ENCODE measurements at regions not wholly inside any gene's neighbourhood (a gene's known extent, or its start where the extent isn't known, plus 50 kb on each side); places are given as distances from the start of the nearest gene placed in this dataset.

GRCh38 chr2:226680719-226681118 is 118.9 kb downstream of the IRS1 start:
- no peak for DNase-seq (ENCODE audit: low read depth in 2 of 2)

DNA sequence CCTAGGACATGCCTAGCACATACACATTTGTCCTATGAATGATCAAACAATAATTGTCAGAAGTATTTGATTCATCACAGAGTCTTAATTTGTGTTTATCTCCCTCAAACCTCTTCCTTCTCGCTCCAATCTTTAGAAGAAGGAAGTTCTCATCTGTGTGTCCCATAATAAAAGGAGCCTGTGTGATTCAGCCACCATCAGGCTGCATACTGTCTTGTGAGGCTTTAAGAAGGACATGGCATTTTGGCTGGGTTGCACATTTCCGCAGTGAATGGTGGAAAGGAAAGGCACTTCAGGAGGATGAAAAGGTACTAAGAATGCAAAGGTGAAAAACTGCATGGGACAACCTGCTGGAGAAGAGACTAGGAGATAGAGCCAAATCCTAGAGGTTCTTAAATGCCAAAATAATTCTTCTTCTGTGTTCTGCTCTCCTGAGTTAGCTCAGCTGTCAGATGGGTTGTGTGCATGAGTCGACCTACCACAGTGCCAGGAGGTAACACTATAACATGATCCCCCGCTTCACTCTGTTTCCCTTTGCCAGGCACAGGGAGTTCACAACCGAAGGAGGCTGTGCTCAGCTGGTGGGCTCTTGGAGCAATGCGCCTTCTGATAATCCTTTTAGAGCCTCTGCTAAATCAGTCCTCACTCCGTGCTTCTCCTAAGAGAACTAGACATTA is 120.1 kb downstream of the IRS1 start:
- DNase-seq (ENCODE audit: low read depth in 2 of 2), result no peak

DNA sequence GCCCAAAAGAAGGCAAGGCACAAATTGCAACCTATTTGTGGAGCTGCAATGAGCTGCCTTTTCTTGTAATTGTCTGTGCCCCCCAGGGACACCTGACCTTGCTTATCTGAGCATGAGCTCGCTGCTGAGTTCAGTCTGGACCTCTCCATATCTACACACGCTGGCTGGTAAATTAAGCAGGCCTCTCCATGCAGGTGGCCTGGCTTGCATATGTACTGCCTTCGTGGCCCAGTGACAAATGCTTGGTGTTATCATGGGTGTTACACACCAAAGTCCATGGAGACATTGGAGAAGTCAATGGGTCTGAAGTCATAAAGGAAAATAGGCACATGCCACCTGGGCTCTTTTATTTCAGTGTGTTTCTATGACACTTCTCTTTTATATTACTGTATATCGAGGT is 121.2 kb downstream of the IRS1 start:
- no peak for DNase-seq (ENCODE audit: low read depth in 2 of 2)

DNA sequence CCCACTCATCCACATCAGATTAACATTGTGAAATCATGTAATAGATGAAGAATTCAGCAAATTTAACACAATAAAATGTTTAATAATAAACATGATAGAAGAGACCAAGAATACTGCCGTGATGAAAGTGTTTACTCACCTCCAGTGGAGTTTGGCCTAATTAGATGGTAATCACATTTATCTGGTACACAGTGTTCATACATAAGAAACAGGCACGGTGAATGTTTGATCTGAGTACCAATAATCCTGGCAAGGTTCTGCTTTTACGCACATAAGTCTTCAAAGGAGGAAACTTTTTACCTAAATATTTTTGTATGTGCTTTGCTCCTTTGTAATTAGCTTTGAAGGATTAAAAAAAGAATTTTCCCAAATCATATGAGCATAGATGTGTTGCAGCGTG is 122.5 kb downstream of the IRS1 start:
- DNase-seq (ENCODE audit: low read depth in 2 of 2), result no peak

- DNase-seq (ENCODE audit: low read depth in 2 of 2), result no peak
Measured at GRCh38 chr2:226676618-226677017, 123.0 kb downstream of the IRS1 start.

GRCh38 chr2:226674123-226674522 is 125.5 kb downstream of the IRS1 start:
- no peak for DNase-seq (ENCODE audit: low read depth in 2 of 2)

- DNase-seq (ENCODE audit: low read depth in 2 of 2), result no peak
Measured at GRCh38 chr2:226673314-226673723, 126.3 kb downstream of the IRS1 start.

GRCh38 chr2:226671141-226671676 is 128.4 kb downstream of the IRS1 start:
- no peak for DNase-seq (ENCODE audit: low read depth in 2 of 2)

DNA sequence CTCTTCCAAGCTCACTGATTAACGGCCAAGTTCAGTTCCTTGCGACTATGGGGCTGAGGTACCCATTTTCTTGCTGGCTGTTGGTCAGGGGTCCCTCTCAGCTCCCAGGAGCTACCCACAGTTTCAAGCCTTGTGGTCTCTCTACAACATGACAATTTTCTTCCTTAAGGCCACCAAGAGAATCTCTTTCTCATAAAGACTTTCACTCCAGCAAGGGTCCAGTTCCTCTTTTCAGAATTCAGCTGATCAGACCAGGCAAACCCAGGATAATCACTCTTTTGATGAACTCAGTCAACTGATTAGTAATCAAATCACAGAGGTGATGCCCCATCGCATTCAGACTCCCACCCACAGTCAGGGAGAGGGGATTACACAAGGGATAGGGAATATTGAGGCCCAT is 129.7 kb downstream of the IRS1 start:
- no peak for DNase-seq (ENCODE audit: low read depth in 2 of 2)

DNA sequence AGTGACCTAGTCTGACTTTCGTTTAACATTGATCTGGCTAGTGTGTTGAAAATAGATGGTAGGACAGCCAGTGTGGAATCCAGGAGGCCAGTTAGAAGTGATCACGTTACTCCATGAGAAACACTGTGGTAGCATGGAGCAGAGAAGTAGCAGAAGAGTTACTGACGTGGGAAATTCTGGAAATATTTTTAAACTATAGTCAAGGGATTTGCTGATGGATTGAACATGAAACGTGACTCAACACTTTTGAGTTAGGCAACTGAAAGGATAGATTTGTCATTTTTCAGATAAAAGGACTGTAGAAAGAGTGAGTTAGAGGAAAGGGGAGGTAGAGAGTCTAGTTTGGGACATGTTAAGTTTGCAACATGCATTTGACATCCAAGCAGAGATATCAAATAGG is 130.4 kb downstream of the IRS1 start:
- DNase-seq (ENCODE audit: low read depth in 2 of 2), result no peak

- no peak for DNase-seq (ENCODE audit: low read depth in 2 of 2)
Measured at GRCh38 chr2:226667736-226668135, 131.9 kb downstream of the IRS1 start.

DNA sequence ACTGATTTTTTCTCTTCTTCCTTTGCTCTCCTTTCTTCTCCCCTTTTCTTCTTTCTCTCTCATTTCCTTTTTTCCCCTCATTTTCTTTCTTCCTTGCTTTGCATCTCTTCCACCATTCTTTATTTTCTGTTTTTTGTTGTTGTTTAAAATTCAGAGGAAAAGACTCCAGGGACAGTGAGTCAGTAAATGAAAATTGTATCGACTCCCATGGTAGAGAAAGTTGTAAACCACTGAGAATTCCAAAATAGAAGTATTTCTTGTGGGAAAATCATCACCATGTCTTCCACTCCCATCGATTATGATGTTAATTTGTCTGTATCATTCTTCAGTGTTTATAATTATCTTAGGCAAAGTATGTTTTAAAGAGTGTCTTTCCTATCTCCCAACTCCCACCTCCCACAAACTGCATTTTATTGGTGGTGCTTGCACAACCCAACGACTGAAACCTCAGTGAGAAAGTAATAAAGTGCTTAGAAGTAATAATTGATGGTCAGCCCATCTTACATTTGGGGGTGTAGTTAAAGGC is 134.3 kb downstream of the IRS1 start:
- DNase-seq (ENCODE audit: low read depth in 2 of 2), result no peak

DNA sequence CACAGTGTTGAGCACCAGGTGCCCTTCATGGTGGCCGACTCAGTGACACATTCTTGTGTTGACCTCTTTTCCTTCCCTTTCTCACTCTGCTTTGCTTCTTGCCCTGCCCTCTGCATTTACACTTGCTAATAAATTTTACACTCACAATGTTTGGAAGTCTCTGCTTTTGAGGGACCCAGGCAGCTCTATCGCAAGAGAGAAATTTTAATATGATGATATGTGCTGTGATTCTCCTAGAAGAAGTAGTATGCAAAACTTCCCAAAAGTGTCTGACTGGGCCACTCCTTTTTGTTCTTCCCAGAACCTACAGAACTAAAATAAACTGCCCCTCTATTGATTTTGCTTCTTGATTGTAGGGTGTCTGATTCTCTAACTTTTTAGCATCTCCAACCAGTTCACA is 135.0 kb downstream of the IRS1 start:
- no peak for DNase-seq (ENCODE audit: low read depth in 2 of 2)

DNA sequence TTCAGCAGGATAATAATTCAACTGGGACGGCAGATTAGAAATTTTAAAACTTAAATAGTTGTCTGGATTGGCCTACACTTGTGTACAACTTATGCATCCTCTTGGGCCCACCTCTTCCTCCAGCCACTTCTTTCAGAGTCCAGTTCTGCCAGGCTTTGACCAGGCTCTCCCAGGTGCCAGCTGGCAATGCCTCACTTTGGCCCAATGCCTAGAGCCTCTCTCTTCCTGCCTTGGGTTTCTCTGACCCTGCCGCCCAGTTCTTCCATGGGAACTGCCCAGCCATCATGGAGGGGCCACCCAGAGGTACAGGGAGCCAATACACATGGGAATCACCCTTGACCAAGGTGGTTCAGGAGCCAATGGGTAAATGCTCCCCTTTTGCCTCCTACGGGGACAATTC is 135.5 kb downstream of the IRS1 start:
- no peak for DNase-seq (ENCODE audit: low read depth in 2 of 2)

DNA sequence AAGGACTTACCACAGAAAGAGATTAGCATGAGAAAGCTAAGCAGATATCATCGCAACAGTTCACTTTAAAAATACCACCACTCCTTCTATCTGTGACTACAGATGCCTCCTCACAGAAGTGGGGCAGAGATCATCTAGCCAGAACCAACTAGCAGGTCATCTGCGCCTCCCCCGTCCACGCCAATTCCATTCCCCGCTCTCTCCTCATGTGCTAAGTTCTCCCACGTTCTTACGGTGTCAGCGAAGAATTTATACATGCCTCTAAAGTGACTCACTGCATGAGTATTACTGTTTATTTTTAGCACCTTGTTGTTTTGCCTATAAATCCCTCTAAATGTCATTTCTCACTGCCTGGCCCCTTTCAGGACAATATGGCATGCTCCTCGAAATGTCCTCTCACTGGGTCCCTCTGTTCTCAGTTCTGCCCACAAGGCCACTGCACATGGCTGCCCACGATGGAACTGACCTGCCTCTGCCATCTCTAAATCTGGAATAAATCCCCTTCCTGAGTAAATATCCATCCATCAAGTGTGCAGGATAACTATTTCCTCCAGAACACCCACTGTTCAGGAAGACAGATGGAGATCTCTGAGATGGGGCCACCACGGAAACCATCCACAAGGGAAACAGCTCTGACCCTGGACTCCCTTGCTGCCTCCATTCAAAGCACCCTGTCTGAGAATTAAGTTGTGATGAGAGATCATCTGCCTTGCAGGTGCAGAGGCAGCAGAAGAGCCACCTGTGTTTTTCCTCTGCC is 137.7 kb downstream of the IRS1 start:
- no peak for DNase-seq (ENCODE audit: low read depth in 2 of 2)

DNA sequence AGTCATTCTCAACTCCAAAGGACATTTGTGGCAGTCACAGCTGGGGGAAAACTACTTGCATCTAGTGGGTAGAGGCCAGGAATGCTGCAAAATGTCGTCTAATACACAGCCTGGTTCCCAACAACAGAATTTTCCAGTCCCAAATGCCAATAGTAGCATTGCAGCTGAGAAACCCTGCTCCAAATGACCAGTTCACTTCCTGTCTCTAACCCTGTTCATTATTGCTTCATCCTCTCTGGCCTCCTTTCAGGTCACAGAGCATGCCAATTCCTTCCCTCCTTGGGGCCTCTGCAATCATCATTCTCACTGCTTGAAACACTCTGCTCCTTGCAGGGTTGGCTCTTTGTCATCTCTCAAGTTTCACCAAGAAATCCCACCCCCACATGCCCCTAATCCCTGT is 139.1 kb downstream of the IRS1 start:
- no peak for DNase-seq (ENCODE audit: low read depth in 2 of 2)

GRCh38 chr2:226660124-226660523 is 139.5 kb downstream of the IRS1 start:
- DNase-seq (ENCODE audit: low read depth in 2 of 2), result no peak

GRCh38 chr2:226659410-226659809 is 140.2 kb downstream of the IRS1 start:
- no peak for DNase-seq (ENCODE audit: low read depth in 2 of 2)

DNA sequence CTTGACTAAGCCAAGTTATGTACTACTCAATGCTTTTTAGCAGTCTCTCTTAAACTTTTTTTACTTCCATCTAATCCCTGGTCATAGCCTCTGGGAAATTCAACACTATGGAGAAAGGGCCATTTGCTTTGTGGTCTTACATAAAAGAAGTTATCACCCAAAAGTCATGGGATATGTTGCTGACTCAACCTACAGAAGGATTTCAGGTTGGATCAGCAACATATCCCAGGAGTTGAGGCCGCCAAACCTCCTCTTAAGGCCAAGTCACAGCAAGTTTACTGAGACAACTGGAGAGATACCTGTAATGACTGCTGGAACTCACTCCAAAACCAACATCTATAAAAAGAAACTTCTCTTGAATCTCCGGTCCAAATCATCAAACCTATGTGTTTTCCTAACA is 141.1 kb downstream of the IRS1 start:
- no peak for DNase-seq (ENCODE audit: low read depth in 2 of 2)

GRCh38 chr2:226657340-226658053 is 142.1 kb downstream of the IRS1 start:
- DNase-seq (ENCODE audit: low read depth in 2 of 2), result no peak

DNA sequence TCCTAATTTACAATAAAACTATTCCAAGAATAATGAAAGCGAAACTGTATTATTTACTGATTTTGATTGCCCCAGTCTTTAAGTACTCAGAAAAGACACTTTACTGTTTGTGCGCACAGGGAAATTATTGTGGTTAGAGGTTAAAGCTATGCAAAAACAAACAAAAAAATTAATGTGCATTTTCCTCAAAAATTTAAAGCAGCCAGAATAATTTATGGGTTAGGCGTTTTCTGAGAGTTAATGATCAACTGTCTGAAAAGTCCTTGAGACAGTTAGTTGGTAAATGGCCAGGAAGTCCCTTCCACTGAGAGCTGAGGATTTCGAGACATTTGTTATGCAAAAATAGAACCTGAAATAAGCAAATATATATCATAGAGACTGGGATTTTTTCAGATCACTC is 143.3 kb downstream of the IRS1 start:
- DNase-seq (ENCODE audit: low read depth in 2 of 2), result no peak

- no peak for DNase-seq (ENCODE audit: low read depth in 2 of 2)
Measured at GRCh38 chr2:226655871-226656270, 143.7 kb downstream of the IRS1 start.

Measured in stimulated activated CD4-positive, alpha-beta T cell treated with anti-CD3 and anti-CD28 coated beads, Interleukin-12 subunit alpha, Interleukin-12 subunit beta, amount 100 ng/mL, for 24 hours (primary cell).